Neural progenitor cell (in vitro differentiated cells): ENCODE measurements at regions not wholly inside any gene's neighbourhood (a gene's known extent, or its start where the extent isn't known, plus 50 kb on each side); places are given as distances from the start of the nearest gene placed in this dataset.

Experiments
- CTCF ChIP-seq: fragments of 200-600 bp; sonication (generic); IDR thresholded peaks from 2 replicates; pipeline ENCODE4 v1.5.1; 2017; ENCODE audit warnings: antibody characterized with exemption, mild to moderate bottlenecking
- EZH2 ChIP-seq: fragments of 200-600 bp; sonication (generic); IDR thresholded peaks from 2 replicates; pipeline ENCODE4 v1.6.1; 2017; ENCODE audit warnings: antibody characterized with exemption, mild to moderate bottlenecking, moderate library complexity

- no peak for TF ChIP-seq CTCF
- TF ChIP-seq EZH2, result no peak
Measured at GRCh38 chr13:111859354-111860230, 207.4 kb upstream of the SOX1 start.
